ENCODE measurements at regions not wholly inside any gene's neighbourhood (a gene's known extent, or its start where the extent isn't known, plus 50 kb on each side); places are given as distances from the start of the nearest gene placed in this dataset.

DNA sequence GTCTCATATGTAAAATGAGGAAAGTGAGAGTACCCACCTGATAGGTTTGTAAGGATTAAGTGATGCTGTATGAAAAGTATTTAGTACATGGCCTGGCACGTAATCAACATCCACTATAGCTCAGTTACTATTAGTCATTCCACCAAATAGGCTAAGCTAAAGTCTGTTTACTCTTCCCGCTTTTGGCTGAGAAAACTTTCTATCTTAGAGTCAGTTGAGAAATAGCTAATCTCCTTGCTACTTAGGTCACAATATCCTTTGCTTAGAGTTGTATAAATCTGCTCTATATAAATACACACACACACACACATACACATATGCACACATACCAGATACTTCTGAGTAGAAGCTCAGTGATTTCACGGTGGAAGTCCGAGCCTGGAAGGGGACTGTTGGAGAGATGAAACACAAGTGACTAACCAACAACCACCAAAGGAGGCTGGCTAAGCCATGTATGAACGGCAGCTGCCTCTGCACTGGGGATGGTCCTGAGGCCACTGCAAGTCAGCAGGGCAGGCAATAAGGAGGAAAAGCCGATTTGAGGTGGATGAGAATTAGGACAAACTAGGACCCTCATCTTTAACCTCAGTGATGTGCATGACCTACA is 104.6 kb upstream of the EPHA4 start:
- ATAC-seq = no peak
- Histone ChIP-seq H3K4me2 (ENCODE audit: low read length) (no peak overlapping the region), H3K79me2 (ENCODE audit: insufficient read depth, low read length) (no peaks in the 10 kb centered on the region), H3K9me3 (ENCODE audit: control insufficient read depth in 1 of 2, insufficient read depth in 1 of 2, low read depth in 1 of 2, low read length in 2 of 2) (no peaks in the 10 kb centered on the region), H3K4me1 (ENCODE audit: control insufficient read depth in 1 of 2, insufficient read depth in 2 of 2, low read length in 2 of 2) (no peaks in the 10 kb centered on the region), H3K27ac (ENCODE audit: low read depth, low read length) (no peak overlapping the region), H3K36me3 (ENCODE audit: control insufficient read depth in 1 of 2, insufficient read depth in 2 of 2, low read length in 2 of 2) (no peaks in the 10 kb centered on the region), H3K27me3 (ENCODE audit: insufficient read depth, low read length) (no peaks in the 10 kb centered on the region; the same call in none of the 2 replicates), H3K4me3 (replicated peaks in 1 of 2; ENCODE audit: low read depth in 1 of 2, low read length in 2 of 2) (no peak overlapping the region), H3K9me2 (ENCODE audit: insufficient read depth) (no peaks in the 10 kb centered on the region), H2AFZ (ENCODE audit: low read depth, low read length, poor library complexity, severe bottlenecking) (no peak overlapping the region), H4K20me1 (ENCODE audit: insufficient read depth) (no peaks in the 10 kb centered on the region; the same call in 1 of the 2 replicates), H3K9ac (ENCODE audit: low read length) (no peak overlapping the region)
- no TSS peak for BruUV-seq (replicated peaks)
- intact Hi-C loops (cut with micrococcal nuclease) = no loop called here
- ChIA-PET RAD21 (ENCODE audit: low non-redundant PET in 1 of 2, low total read pairs in 2 of 2, uncharacterized antibody in 2 of 2, unreplicated experiment in 2 of 2) (no interaction called here), POLR2A (no interaction called here), CTCF (no interaction called here)
- no peak for DNase-seq (ENCODE audit: low read depth, low spot score)
- TF ChIP-seq CBX3 (IDR thresholded peaks at IDR 0.05; ENCODE audit: low read depth) (no peak), ELF1 (IDR thresholded peaks at IDR 0.05; ENCODE audit: borderline replicate concordance, low read depth) (no peak), FOSL1 (IDR thresholded peaks at IDR 0.05; ENCODE audit: low read depth) (no peak), EZH2phosphoT487 (IDR thresholded peaks at IDR 0.05; ENCODE audit: borderline replicate concordance) (no peak), JUND (IDR thresholded peaks at IDR 0.05) (no peak), ZFX (IDR thresholded peaks at IDR 0.05) (no peak)
- TF ChIP-seq, protein P1, sequence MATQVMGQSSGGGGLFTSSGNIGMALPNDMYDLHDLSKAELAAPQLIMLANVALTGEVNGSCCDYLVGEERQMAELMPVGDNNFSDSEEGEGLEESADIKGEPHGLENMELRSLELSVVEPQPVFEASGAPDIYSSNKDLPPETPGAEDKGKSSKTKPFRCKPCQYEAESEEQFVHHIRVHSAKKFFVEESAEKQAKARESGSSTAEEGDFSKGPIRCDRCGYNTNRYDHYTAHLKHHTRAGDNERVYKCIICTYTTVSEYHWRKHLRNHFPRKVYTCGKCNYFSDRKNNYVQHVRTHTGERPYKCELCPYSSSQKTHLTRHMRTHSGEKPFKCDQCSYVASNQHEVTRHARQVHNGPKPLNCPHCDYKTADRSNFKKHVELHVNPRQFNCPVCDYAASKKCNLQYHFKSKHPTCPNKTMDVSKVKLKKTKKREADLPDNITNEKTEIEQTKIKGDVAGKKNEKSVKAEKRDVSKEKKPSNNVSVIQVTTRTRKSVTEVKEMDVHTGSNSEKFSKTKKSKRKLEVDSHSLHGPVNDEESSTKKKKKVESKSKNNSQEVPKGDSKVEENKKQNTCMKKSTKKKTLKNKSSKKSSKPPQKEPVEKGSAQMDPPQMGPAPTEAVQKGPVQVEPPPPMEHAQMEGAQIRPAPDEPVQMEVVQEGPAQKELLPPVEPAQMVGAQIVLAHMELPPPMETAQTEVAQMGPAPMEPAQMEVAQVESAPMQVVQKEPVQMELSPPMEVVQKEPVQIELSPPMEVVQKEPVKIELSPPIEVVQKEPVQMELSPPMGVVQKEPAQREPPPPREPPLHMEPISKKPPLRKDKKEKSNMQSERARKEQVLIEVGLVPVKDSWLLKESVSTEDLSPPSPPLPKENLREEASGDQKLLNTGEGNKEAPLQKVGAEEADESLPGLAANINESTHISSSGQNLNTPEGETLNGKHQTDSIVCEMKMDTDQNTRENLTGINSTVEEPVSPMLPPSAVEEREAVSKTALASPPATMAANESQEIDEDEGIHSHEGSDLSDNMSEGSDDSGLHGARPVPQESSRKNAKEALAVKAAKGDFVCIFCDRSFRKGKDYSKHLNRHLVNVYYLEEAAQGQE (IDR thresholded peaks at IDR 0.05; ENCODE audit: low read depth) = no peak
- TF ChIP-seq, protein P2, sequence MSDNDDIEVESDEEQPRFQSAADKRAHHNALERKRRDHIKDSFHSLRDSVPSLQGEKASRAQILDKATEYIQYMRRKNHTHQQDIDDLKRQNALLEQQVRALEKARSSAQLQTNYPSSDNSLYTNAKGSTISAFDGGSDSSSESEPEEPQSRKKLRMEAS (IDR thresholded peaks at IDR 0.05) = no peak

All from HCT116 (cell line).